HEK293T (cell line): ENCODE measurements at regions not wholly inside any gene's neighbourhood (a gene's known extent, or its start where the extent isn't known, plus 50 kb on each side); places are given as distances from the start of the nearest gene placed in this dataset.

Source experiments
- CTCF ChIA-PET: fragments of 350-600 bp; formaldehyde crosslinking; extraction: SDS; loops from one replicate; lab custom pipeline; 2021; ENCODE audit warnings: antibody characterized with exemption, inconsistent platforms; lab: Yijun Ruan, JAX
- POLR2A ChIA-PET: fragments of 350-600 bp; formaldehyde crosslinking; extraction: SDS; loops from one replicate; lab custom pipeline; 2020; ENCODE audit warnings: antibody characterized with exemption, inconsistent platforms; lab: Yijun Ruan, JAX
- DNase-seq: peaks from one replicate; pipeline ENCODE4 v3.0.0; 2012; ENCODE audit warnings: mixed read lengths; ENCODE audit errors: extremely low spot score
- ARNT ChIP-seq: fragments of 450-650 bp; IDR thresholded peaks from 2 replicates; pipeline ENCODE4 v1.6.1; 2017; ENCODE audit warnings: mild to moderate bottlenecking
- BHLHE40 ChIP-seq: fragments of 450-650 bp; IDR thresholded peaks from 2 replicates; pipeline ENCODE4 v1.6.1; 2016; ENCODE audit warnings: mild to moderate bottlenecking, moderate library complexity, borderline replicate concordance
- CTBP1 ChIP-seq: fragments of 450-650 bp; IDR thresholded peaks from 2 replicates; pipeline ENCODE4 v1.6.1; 2016; ENCODE audit warnings: borderline replicate concordance
- ELF4 ChIP-seq: fragments of 450-650 bp; IDR thresholded peaks from 2 replicates; pipeline ENCODE4 v1.6.1; 2017; ENCODE audit warnings: antibody characterized with exemption
- FOXA1 ChIP-seq: fragments of 450-650 bp; IDR thresholded peaks from 2 replicates; pipeline ENCODE4 v1.6.1; 2016; ENCODE audit warnings: mild to moderate bottlenecking
- FOXK2 ChIP-seq: fragments of 450-650 bp; IDR thresholded peaks from 2 replicates; pipeline ENCODE4 v1.6.1; 2016; ENCODE audit warnings: mild to moderate bottlenecking
- FOXM1 ChIP-seq: fragments of 450-650 bp; IDR thresholded peaks from 2 replicates; pipeline ENCODE4 v1.6.1; 2017; ENCODE audit warnings: mild to moderate bottlenecking, borderline replicate concordance
- HDGF ChIP-seq: fragments of 450-650 bp; IDR thresholded peaks from 2 replicates; pipeline ENCODE4 v1.6.1; 2017; ENCODE audit warnings: antibody characterized with exemption, borderline replicate concordance
- L3MBTL2 ChIP-seq: fragments of 450-650 bp; conservative IDR thresholded peaks from 2 replicates; pipeline ENCODE4 v1.6.1; 2016; ENCODE audit warnings: mild to moderate bottlenecking
- LEF1 ChIP-seq: fragments of 450-650 bp; IDR thresholded peaks from 2 replicates; pipeline ENCODE4 v1.6.1; 2017; ENCODE audit warnings: mild to moderate bottlenecking, borderline replicate concordance
- NFRKB ChIP-seq: fragments of 450-650 bp; IDR thresholded peaks from 2 replicates; pipeline ENCODE4 v1.6.1; 2016; ENCODE audit warnings: mild to moderate bottlenecking, moderate library complexity
- PKNOX1 ChIP-seq: fragments of 450-650 bp; IDR thresholded peaks from 2 replicates; pipeline ENCODE4 v1.6.1; 2016
- SP1 ChIP-seq: fragments of 450-650 bp; IDR thresholded peaks from 2 replicates; pipeline ENCODE4 v1.6.1; 2017
- SUZ12 ChIP-seq: fragments of 450-650 bp; IDR thresholded peaks from 2 replicates; pipeline ENCODE4 v1.6.1; 2016; ENCODE audit warnings: mild to moderate bottlenecking
- TARDBP ChIP-seq: fragments of 450-650 bp; IDR thresholded peaks from 2 replicates; pipeline ENCODE4 v1.6.1; 2016
- ZNF384 ChIP-seq: fragments of 450-650 bp; IDR thresholded peaks from 2 replicates; pipeline ENCODE4 v1.6.1; 2016

- TF ChIP-seq ZNF384, result no peak
- TF ChIP-seq LEF1, result no peak
- TF ChIP-seq SUZ12, result no peak
- no peak for TF ChIP-seq TARDBP
- no peak for TF ChIP-seq FOXA1
- TF ChIP-seq HDGF, result no peak
- TF ChIP-seq SP1, result no peak
- no peak for TF ChIP-seq L3MBTL2
- TF ChIP-seq ELF4, result no peak
- no peak for TF ChIP-seq FOXM1
- TF ChIP-seq PKNOX1, result no peak
- no peak for TF ChIP-seq BHLHE40
- TF ChIP-seq ARNT, result no peak
- TF ChIP-seq CTBP1, result no peak
- TF ChIP-seq NFRKB, result no peak
- no peak for TF ChIP-seq FOXK2
- ChIA-PET POLR2A (no interaction called here), CTCF (interaction anchor here (0.6 kb wide), 1 partner anchor 490 kb away, joined by 5 read pairs; no protein-coding TSS in a partner anchor)
- no peak for DNase-seq
Measured at GRCh38 chr13:106700439-106700838, 132.5 kb upstream of the ARGLU1 start.

GRCh38 chr13:106700007-106700406 is 132.1 kb upstream of the ARGLU1 start:
- no peak for DNase-seq
- ChIA-PET CTCF (no interaction called here), POLR2A (no interaction called here)
- no peak for TF ChIP-seq ZNF384
- TF ChIP-seq HDGF, result no peak
- TF ChIP-seq FOXM1, result no peak
- no peak for TF ChIP-seq PKNOX1
- no peak for TF ChIP-seq BHLHE40
- TF ChIP-seq ELF4, result no peak

- no peak for DNase-seq
- ChIA-PET POLR2A (no interaction called here), CTCF (no interaction called here)
- TF ChIP-seq LEF1 (no peak), BHLHE40 (no peak), SUZ12 (no peak), ELF4 (no peak), ZNF384 (no peak), NFRKB (no peak), CTBP1 (no peak), TARDBP (no peak), HDGF (no peak), L3MBTL2 (no peak)
Measured at GRCh38 chr13:106699311-106699710, 131.4 kb upstream of the ARGLU1 start.

- CTCF ChIA-PET, result no interaction called here
- POLR2A ChIA-PET, result no interaction called here
- no peak for DNase-seq
- no peak for TF ChIP-seq L3MBTL2
- no peak for TF ChIP-seq SP1
- no peak for TF ChIP-seq ARNT
- no peak for TF ChIP-seq CTBP1
- no peak for TF ChIP-seq ZNF384
- TF ChIP-seq TARDBP, result no peak
- TF ChIP-seq FOXM1, result no peak
- no peak for TF ChIP-seq ELF4
- no peak for TF ChIP-seq BHLHE40
Measured at GRCh38 chr13:106696719-106697118, 128.8 kb upstream of the ARGLU1 start.

- ChIA-PET CTCF (no interaction called here), POLR2A (no interaction called here)
- TF ChIP-seq LEF1, result no peak
- no peak for TF ChIP-seq HDGF
- TF ChIP-seq NFRKB, result no peak
- TF ChIP-seq ELF4, result no peak
- TF ChIP-seq BHLHE40, result no peak
- TF ChIP-seq TARDBP, result no peak
- TF ChIP-seq L3MBTL2, result no peak
- no peak for TF ChIP-seq SP1
- TF ChIP-seq FOXA1, result no peak
- no peak for TF ChIP-seq ZNF384
- no peak for TF ChIP-seq FOXK2
- no peak for TF ChIP-seq SUZ12
- no peak for TF ChIP-seq CTBP1
- TF ChIP-seq FOXM1, result no peak
- TF ChIP-seq ARNT, result no peak
- TF ChIP-seq PKNOX1, result no peak
Measured at GRCh38 chr13:106696140-106696539, 128.2 kb upstream of the ARGLU1 start.

GRCh38 chr13:106695139-106695538 is 127.2 kb upstream of the ARGLU1 start:
- CTCF ChIA-PET, result no interaction called here
- TF ChIP-seq SUZ12 (no peak), FOXM1 (no peak), FOXA1 (no peak), LEF1 (no peak), PKNOX1 (no peak), TARDBP (no peak), L3MBTL2 (no peak), SP1 (no peak), FOXK2 (no peak), CTBP1 (no peak), ELF4 (no peak), ZNF384 (no peak), ARNT (no peak), NFRKB (no peak)
- DNase-seq, result no peak
- POLR2A ChIA-PET, result no interaction called here

More at GRCh38 chr13:106696140-106696539, 128.2 kb upstream of the ARGLU1 start:
- no peak for DNase-seq
